ENCODE measurements at regions not wholly inside any gene's neighbourhood (a gene's known extent, or its start where the extent isn't known, plus 50 kb on each side); places are given as distances from the start of the nearest gene placed in this dataset.

- Histone ChIP-seq H3K36me3 (ENCODE audit: control insufficient read depth in 1 of 2, insufficient read depth in 2 of 2, low read length in 2 of 2) (no peaks in the 10 kb centered on the region), H3K4me2 (ENCODE audit: low read length) (no peak overlapping the region), H3K79me2 (ENCODE audit: insufficient read depth, low read length) (no peaks in the 10 kb centered on the region), H3K9me3 (ENCODE audit: control insufficient read depth in 1 of 2, insufficient read depth in 1 of 2, low read depth in 1 of 2, low read length in 2 of 2) (no peaks in the 10 kb centered on the region), H3K4me3 (replicated peaks in 1 of 2; ENCODE audit: low read depth in 1 of 2, low read length in 2 of 2) (no peak overlapping the region), H4K20me1 (ENCODE audit: insufficient read depth) (no peaks in the 10 kb centered on the region), H3K4me1 (ENCODE audit: control insufficient read depth in 1 of 2, insufficient read depth in 2 of 2, low read length in 2 of 2) (no peaks in the 10 kb centered on the region), H3K27ac (ENCODE audit: low read depth, low read length) (no peak overlapping the region), H3K27me3 (ENCODE audit: insufficient read depth, low read length) (no peaks in the 10 kb centered on the region), H3K9ac (ENCODE audit: low read length) (no peak overlapping the region), H3K9me2 (ENCODE audit: insufficient read depth) (no peaks in the 10 kb centered on the region), H2AFZ (ENCODE audit: low read depth, low read length, poor library complexity, severe bottlenecking) (no peak overlapping the region)
- ChIA-PET RAD21 (ENCODE audit: low non-redundant PET in 1 of 2, low total read pairs in 2 of 2, uncharacterized antibody in 2 of 2, unreplicated experiment in 2 of 2) (no interaction called here), CTCF (no interaction called here), POLR2A (no interaction called here)
- intact Hi-C loops (cut with micrococcal nuclease): loop anchor here (2.0 to 5.0 kb wide), 4 partner anchors 138 to 1541 kb away; no protein-coding TSS in a partner anchor
- DNase-seq (ENCODE audit: low read depth, low spot score): no peak
- TF ChIP-seq SIN3A (IDR thresholded peaks at IDR 0.05; ENCODE audit: low read depth) (no peak), POLR2A (IDR thresholded peaks at IDR 0.05; ENCODE audit: borderline replicate concordance, extremely low read depth, insufficient read depth, insufficient read length) (no peak), REST (IDR thresholded peaks at IDR 0.05; ENCODE audit: low read depth) (no peak), EGR1 (IDR thresholded peaks at IDR 0.05; ENCODE audit: low read depth) (no peak), ELF1 (IDR thresholded peaks at IDR 0.05; ENCODE audit: borderline replicate concordance, low read depth) (no peak)
- TF ChIP-seq, protein P1, sequence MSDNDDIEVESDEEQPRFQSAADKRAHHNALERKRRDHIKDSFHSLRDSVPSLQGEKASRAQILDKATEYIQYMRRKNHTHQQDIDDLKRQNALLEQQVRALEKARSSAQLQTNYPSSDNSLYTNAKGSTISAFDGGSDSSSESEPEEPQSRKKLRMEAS (IDR thresholded peaks at IDR 0.05): no peak
- no TSS peak for BruUV-seq (replicated peaks)
- ATAC-seq: no peak
These were observed 286.7 kb downstream of the LMX1A start for GRCh38 chr1:165069829-165070228.

GRCh38 chr1:165068741-165069140 is 287.8 kb downstream of the LMX1A start:
- Histone ChIP-seq H2AFZ (ENCODE audit: low read depth, low read length, poor library complexity, severe bottlenecking) (no peak overlapping the region), H3K36me3 (ENCODE audit: control insufficient read depth in 1 of 2, insufficient read depth in 2 of 2, low read length in 2 of 2) (no peaks in the 10 kb centered on the region), H3K4me3 (replicated peaks in 1 of 2; ENCODE audit: low read depth in 1 of 2, low read length in 2 of 2) (no peak overlapping the region), H3K4me1 (ENCODE audit: control insufficient read depth in 1 of 2, insufficient read depth in 2 of 2, low read length in 2 of 2) (no peaks in the 10 kb centered on the region), H3K27ac (ENCODE audit: low read depth, low read length) (no peak overlapping the region), H3K27me3 (ENCODE audit: insufficient read depth, low read length) (no peaks in the 10 kb centered on the region), H3K79me2 (ENCODE audit: insufficient read depth, low read length) (no peaks in the 10 kb centered on the region), H3K9ac (ENCODE audit: low read length) (no peak overlapping the region), H3K4me2 (ENCODE audit: low read length) (no peak overlapping the region), H4K20me1 (ENCODE audit: insufficient read depth) (no peaks in the 10 kb centered on the region), H3K9me2 (ENCODE audit: insufficient read depth) (no peaks in the 10 kb centered on the region), H3K9me3 (ENCODE audit: control insufficient read depth in 1 of 2, insufficient read depth in 1 of 2, low read depth in 1 of 2, low read length in 2 of 2) (no peaks in the 10 kb centered on the region)
- ChIA-PET RAD21 (ENCODE audit: low non-redundant PET in 1 of 2, low total read pairs in 2 of 2, uncharacterized antibody in 2 of 2, unreplicated experiment in 2 of 2) (no interaction called here), POLR2A (no interaction called here), CTCF (no interaction called here)
- no peak for ATAC-seq
- DNase-seq (ENCODE audit: low read depth, low spot score): no peak
- TF ChIP-seq ATF3 (IDR thresholded peaks at IDR 0.05) (no peak), SP1 (IDR thresholded peaks at IDR 0.05; ENCODE audit: low read depth) (no peak), POLR2A (IDR thresholded peaks at IDR 0.05; ENCODE audit: borderline replicate concordance, extremely low read depth, insufficient read depth, insufficient read length) (no peak), EGR1 (IDR thresholded peaks at IDR 0.05; ENCODE audit: low read depth) (no peak), ELF1 (IDR thresholded peaks at IDR 0.05; ENCODE audit: borderline replicate concordance, low read depth) (no peak), ZNF274 (IDR thresholded peaks at IDR 0.05; ENCODE audit: low read depth, low read length) (no peak), ZFX (IDR thresholded peaks at IDR 0.05) (no peak), EZH2 (IDR thresholded peaks at IDR 0.05) (no peak), RAD21 (IDR thresholded peaks at IDR 0.05; ENCODE audit: low read depth) (no peak)
- TF ChIP-seq, protein P1 (IDR thresholded peaks at IDR 0.05): no peak
- BruUV-seq (replicated peaks): no TSS peak
- intact Hi-C loops (cut with micrococcal nuclease): no loop called here

All from HCT116 (cell line).